Hepatocyte (in vitro differentiated cells): ENCODE measurements at regions not wholly inside any gene's neighbourhood (a gene's known extent, or its start where the extent isn't known, plus 50 kb on each side); places are given as distances from the start of the nearest gene placed in this dataset.

Source experiments
- EZH2 ChIP-seq: fragments of 200-600 bp; sonication (generic); IDR thresholded peaks from 2 replicates; pipeline ENCODE4 v1.6.1; 2016; ENCODE audit warnings: antibody characterized with exemption, mild to moderate bottlenecking, borderline replicate concordance
- EZH2phosphoT487 ChIP-seq: fragments of 200-600 bp; sonication (generic); IDR thresholded peaks from one replicate; pipeline ENCODE4 v1.6.1; 2018; ENCODE audit warnings: antibody characterized with exemption, mild to moderate bottlenecking, low read depth, moderate library complexity; ENCODE audit not compliant: unreplicated experiment, severe bottlenecking
- TF ChIP-seq, protein P1 (sequence below): fragments of 200-600 bp; sonication (generic); IDR thresholded peaks from 2 replicates; pipeline ENCODE4 v1.5.1; 2016; ENCODE audit warnings: antibody characterized with exemption, mild to moderate bottlenecking; ENCODE audit not compliant: poor library complexity

DNA sequence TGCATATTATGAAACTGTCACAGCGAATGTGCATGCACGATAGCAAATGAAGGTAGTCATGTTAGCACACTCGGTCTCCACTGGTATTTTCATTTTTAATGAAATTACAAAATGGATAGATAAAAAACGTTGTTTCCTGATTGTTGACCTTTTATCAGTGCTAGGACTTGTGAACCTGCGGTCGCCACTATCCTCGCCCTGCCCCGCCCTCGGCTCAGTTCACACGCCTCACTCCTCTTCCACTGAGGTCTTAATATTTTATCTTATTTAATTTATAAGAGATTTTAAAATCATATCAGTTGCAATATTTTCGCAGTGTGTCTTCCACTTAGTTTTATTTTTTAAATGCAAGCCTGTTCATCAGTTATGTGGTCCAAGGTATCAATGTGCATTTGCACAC lies 382.6 kb upstream of the IRX4 start:
- TF ChIP-seq, protein P1, sequence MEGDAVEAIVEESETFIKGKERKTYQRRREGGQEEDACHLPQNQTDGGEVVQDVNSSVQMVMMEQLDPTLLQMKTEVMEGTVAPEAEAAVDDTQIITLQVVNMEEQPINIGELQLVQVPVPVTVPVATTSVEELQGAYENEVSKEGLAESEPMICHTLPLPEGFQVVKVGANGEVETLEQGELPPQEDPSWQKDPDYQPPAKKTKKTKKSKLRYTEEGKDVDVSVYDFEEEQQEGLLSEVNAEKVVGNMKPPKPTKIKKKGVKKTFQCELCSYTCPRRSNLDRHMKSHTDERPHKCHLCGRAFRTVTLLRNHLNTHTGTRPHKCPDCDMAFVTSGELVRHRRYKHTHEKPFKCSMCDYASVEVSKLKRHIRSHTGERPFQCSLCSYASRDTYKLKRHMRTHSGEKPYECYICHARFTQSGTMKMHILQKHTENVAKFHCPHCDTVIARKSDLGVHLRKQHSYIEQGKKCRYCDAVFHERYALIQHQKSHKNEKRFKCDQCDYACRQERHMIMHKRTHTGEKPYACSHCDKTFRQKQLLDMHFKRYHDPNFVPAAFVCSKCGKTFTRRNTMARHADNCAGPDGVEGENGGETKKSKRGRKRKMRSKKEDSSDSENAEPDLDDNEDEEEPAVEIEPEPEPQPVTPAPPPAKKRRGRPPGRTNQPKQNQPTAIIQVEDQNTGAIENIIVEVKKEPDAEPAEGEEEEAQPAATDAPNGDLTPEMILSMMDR = no peak
- TF ChIP-seq EZH2 = no peak
- TF ChIP-seq EZH2phosphoT487 = no peak
